GM21576 (cell line): ENCODE measurements at regions not wholly inside any gene's neighbourhood (a gene's known extent, or its start where the extent isn't known, plus 50 kb on each side); places are given as distances from the start of the nearest gene placed in this dataset.
"Not testable (repeated sequence)": the region's sequence is repeated elsewhere in the genome, so short reads cannot be mapped to it uniquely, and the experiment has no call there.

Experiments used
- ATAC-seq: cut with Tn5 transposase; IDR thresholded peaks from one replicate; pipeline ENCODE4 v1.9.1; 2021; ENCODE audit warnings: mild to moderate bottlenecking, moderate library complexity; ENCODE audit not compliant: unreplicated experiment

DNA sequence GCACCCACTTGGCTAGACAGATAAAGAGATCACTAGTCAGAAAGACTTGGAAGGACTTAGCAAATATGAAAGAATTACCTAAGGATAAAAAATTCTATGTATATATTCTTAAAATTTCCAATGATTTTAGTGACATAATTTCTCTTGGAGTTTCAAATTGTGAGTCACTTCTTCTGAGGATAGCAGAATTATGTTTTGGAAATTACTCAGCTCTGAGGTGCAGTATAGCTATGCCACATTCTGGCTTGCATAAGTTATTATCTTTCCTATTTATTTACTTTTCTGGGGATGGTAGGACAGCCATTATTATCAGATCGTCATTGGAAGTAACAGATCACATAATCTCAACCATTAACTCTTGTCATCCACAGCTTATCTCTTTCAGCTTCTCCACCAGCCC lies 853.5 kb downstream of the TRIML1 start:
- no peak for ATAC-seq

DNA sequence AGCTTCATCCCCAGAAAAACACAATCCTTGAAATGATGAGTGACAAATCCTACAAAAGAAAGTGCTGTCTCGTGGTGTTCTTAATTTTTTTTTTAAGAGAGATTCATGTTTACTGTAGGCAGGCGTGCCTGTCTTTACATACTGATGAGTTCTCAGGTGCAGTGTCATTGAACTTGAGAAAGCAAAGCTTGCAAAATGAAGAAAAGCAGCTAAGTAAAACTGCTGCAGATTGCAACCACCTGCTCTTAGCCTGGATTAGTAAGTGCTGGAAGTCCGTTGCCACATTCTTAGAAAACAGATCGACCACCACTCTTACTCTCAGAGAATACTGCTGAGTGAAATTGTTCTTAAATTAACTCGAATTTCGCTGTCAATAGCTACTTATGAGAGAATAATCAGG lies 854.6 kb downstream of the TRIML1 start:
- no peak for ATAC-seq

DNA sequence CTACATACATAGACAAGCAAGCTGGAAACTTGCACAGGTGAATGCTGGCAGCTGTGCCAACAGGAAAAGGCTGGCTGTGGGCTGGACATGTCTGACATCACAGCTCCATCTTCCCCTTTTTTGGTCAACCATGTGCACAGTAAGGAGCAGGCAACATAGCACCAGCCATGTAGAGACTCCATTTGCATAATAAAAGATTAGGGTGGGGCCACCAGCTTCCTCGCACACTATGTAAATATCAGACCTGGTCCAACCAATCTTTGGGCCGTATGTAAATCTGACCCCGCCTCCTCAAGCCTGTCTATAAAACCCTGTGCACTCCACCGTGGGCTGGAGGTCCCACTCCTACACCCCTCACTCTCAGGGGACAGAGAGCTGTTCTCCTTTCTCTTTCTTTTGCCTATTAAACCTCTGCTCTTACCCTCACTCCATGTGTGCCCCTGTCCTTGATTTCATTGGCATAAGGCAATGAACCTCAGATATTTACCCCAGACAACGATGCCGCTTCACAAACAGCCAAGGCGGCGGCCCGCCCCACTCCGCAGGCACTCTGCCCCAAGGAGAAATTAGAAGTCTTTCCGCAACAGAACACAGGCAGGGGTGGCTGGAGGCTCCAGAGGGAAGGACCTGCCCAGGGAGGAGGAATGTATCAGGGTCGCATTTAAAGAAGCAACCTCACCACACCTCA lies 862.2 kb downstream of the TRIML1 start:
- ATAC-seq: no peak

DNA sequence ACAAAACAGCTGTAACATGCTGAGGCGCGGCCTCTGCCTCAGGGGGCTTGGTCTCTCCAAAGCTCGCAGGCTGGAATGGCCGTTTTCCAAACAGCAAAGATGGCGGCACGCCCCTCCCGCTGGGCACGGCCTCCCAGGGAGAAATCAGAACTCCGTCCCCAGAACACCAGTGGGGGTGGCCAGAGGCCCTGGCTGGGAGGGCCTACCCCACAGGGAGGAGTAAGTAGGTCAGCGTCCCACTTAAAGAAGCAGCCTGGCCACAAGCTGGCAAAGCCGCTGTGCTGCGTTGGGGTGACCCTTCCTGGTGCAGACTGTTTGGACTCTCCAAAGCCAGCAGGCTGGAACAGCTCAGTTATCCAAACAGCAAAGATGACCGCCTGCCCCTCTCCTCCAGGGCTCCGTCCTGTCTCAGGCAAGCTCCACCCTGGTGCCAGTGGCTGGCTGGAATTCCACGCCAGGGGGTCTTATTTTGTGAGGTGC lies 862.8 kb downstream of the TRIML1 start:
- ATAC-seq: no peak

DNA sequence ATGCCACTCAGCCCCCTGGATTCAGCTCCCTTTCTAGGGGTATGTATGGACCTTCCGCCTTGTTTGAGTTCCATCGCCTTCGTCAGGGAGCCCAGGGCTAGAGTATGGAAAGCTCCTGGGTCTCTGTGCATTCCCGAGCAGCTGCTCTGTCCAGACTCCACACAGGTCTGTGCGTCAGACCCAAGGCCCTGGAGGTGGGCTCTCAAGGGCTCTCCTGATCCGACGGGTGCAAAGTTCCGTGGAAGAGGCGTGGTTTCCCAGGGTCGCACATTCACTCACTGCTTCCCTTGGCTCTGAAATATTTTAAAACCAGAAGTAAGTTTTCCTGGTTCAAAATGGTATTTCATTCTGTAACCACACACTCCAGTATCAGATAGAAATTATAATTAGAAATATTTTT lies 863.2 kb downstream of the TRIML1 start:
- ATAC-seq: no peak

DNA sequence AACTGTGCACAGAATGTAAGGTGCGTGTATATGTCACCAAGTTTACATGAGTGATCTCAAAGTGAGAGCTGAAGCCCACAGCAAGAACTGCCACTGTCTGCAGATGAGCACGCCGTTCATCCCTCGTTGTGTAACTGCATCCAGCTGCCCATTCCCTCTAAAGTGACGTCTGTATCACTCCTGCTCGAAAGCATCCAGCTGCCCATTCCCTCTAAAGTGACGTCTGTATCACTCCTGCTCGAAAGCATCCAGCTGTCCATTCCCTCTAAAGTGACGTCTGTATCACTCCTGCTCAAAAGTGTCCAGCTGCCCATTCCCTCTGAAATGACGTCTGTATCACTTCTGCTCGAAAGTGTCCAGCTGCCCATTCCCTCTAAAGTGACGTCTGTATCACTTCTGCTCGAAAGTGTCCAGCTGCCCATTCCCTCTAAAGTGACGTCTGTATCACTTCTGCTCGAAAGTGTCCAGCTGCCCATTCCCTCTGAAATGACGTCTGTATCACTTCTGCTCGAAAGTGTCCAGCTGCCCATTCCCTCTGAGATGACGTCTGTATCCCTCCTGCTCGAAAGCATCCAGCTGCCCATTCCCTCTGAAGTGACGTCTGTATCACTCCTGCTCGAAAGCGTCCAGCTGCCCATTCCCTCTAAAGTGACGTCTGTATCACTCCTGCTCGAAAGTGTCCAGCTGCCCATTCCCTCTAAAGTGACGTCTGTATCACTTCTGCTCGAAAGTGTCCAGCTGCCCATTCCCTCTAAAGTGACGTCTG lies 871.4 kb downstream of the TRIML1 start:
- ATAC-seq: not testable (repeated sequence)

DNA sequence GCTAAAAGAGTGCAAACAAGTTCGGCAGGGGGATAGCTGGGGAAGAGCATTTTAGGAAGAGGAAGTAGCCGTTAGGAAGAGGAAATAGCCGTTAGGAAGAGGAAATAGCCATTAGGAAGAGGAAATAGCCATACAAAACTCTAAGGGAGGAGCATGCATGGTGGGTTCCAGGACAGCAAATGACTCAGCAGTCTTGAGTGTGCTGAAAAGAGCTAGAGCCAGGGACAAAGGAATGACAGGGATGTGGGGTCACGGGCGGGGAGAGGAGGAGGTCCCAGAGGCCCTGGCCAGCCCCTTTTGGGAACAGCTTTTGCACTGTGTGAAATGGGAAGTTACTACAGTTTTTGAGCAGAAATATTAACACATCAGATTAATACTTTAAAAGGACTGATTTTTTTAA lies 882.6 kb downstream of the TRIML1 start:
- no peak for ATAC-seq

DNA sequence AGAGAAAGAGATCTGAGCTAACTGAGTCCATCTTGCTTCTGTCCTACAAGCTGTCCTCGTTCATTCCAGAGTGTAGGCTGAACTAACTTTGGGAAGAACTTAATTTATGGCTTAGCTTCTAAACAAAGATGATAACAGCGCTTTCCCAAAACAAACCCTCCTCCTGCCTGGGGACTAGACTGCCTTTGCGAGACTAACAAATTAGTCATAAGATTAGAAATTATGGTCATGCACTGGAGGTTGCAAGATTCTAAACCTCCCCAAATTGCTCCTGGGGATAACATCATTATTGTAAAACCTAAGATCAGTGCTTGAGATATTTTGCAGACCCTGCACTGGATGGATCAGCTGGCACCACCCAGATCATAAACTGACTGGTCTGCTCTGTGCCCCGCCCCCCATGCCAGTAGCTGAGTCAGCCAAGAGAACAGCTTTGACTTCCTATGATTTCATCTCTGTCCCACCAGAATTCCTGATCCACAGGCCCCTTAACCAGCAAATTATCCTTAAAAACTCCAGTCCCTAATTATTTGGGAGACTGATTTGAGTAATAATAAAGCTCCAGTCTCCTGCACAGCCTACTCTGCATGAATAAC lies 883.3 kb downstream of the TRIML1 start:
- ATAC-seq: no peak

DNA sequence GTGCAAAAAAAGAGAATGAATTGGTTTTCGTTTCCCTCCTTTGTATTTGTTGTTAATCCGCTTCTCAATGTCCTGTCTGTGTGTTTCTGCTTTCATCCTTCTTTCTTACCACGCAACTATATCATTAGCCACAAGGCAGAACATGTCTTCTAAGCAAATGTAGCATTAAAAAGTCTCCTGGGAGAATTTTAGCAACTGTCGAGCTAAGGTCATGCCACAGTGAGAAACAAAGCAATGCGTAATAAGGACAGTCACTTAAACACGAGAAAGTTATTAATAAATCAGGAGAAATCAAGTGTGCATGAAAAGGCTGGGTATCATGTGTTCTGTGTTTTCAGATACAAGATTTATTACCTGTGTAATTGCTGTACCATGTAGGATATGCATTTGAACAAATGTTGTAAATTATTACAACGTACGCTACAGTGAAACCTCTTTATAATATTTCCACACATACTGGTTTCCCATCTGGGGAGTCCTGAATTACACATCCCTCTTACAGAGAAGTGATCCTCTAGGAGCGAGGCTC lies 890.8 kb downstream of the TRIML1 start:
- ATAC-seq: no peak

DNA sequence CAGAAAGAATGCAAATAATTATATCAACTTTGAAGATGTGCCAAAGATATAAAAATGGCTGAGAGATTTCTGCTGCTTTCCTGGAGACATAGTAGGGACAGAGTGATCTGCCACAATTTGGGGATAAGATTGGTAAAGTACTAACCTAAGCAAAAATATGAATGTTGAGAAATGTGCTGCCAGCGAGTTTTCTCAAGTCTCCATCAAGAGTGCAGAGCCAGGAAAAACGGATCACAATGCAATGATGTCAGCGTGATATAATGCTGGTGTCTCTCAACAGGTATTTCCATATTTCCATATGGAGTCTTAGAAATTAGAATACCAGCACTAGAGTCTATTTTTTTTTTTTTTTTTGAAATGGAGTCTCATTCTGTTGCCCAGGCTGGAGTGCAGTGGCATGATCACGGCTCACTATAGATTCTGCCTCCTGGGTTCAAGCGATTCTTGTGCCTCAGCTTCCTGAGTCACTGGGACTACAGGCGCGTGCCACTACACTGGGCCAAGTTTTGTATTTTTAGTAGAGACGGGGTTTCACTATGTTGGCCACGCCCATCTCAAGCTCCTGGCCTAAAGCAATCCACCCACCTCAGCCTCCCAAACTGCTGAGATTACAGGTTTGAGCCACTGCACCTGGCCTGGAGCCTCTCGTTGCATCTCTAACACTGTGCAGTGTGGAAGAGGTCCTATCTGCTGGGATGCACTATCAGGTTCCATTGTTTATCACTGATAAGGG lies 893.5 kb downstream of the TRIML1 start:
- no peak for ATAC-seq

DNA sequence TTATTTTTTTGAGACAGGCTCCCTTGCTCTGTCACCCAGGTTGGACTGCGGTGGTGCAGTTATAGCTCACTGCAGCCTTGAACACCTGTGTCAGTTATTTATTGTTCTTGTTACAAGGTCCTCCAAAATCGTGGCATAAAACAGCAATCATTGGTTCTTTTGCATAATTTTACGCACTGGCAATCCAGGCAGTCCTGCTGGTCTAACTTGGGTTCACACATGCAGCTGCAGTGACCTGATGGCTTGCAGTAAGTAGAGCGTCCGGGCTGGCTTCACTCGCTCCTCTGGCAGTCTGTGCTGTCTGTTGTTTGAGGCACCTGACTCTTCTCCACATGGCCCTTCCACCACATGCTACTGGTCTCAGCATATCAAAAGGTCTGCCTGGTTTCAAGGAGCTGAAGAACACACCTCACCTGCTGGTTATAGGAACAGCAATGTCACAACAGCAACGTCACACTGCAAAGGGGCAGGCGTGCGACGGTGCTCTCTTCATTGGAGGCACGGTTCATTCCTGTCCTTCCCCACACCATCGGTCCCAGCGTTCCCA lies 894.6 kb downstream of the TRIML1 start:
- ATAC-seq: no peak

DNA sequence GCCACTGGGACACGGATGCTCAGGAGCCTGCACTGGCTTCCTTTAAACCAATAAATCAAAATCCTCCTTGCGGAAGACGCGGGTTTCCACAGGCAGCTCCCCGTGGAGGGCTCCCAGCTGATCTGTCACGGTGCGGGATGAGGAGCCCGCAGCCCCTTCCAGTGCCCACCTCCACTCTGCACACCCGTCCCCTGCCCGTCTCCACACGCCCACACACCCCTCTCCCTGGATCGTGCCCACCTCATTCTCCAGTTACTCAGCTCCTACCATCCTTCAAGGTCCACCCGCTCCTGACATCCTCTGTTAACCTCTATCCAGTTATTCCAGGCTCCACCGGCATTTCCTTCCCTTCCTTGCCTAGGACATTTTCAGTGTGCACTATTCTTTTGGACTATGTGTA lies 895.9 kb downstream of the TRIML1 start:
- no peak for ATAC-seq

DNA sequence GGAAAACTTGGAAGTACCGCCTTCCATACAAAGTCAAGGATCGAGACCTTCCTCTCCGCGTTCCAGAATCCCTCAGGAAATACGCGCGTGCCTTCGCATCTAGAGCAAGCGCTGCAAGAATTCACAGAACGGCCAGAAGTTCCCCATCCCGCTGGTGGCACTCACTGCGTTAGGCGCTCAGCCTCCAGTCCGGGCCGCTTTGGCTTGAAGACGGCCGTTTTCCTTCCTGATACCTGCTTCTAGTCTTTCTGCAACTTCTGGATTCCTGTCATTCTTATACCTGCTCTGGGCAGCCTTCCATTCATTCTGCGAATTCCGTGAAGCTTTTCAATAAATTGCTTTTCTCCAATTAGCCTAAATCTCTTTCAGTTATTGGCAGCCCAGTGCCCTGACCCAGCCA lies 896.4 kb downstream of the TRIML1 start:
- ATAC-seq: no peak

DNA sequence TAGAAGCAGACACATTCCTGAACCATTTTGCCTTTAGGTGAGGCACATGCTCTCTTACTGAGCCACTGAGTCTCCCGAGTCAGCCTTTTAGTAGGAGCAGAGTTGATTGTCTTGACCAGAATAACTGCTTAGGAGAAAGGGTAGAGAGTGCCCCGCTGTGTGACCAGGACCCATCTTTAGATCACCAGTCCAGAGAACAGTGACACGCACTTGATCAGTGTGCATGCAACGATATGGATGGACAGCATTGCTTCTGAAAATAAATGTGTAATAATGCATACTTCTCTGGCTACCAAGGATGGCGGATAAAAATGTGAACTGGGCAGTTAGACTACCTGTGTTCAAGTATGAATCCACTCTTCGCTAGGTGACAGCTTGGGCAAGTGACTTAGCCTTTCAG lies 897.7 kb downstream of the TRIML1 start:
- ATAC-seq: no peak

DNA sequence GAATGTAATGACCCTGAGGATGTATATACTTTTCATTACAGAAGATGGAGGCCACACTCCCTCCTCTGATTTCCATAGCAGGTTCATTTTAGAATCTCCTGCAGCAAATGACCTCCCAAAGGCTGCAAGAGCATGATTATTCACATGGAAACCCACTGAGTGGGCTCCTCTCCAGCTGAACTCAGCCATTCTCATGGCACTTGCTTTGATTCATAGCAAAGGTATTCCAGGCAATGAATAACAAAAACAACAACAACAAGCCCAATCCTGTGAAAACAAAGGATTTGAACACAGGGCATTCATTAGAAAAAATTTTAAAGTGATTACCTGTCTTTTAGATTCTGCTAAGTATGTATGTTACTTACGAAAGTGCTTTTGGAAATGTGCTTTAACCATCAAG lies 894.0 kb upstream of the FRG1 start:
- no peak for ATAC-seq

DNA sequence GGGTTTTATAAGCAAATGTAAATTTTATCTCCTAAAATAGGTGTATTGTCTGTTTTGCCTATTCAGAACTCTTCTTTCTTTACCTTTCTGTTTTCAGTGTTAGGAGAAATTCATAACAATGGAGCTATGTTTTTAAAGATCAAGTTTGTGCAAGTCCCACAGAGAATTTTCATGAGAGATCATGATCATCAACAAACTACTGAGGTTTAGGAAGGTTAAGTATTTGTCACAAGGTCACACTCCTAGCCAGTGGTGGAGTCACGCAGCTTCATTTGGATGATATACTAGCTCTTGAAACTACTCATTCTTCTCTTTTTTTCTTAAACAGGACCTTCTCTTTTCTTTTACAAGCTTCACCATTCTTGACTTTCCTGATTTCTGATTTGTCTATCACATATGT lies 892.6 kb upstream of the FRG1 start:
- ATAC-seq: no peak

DNA sequence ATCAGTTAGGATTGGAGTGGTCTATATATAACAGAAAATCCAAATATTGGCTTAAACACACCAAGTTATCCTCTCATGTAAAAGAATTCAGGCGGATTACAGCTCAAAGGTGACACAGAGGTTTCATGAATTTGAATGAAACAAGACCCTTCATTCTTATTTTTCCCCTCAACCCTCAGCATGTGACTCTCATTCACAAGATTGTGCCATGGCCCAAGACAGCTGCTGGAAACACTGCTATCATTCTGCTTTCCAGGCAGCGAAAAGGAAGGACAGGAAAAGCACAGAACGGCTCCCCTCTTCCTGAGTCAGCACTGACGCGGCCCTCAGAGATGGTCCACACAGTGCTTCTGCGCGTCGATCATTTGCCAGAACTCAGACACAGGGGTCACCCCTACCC lies 891.0 kb upstream of the FRG1 start:
- ATAC-seq: no peak

DNA sequence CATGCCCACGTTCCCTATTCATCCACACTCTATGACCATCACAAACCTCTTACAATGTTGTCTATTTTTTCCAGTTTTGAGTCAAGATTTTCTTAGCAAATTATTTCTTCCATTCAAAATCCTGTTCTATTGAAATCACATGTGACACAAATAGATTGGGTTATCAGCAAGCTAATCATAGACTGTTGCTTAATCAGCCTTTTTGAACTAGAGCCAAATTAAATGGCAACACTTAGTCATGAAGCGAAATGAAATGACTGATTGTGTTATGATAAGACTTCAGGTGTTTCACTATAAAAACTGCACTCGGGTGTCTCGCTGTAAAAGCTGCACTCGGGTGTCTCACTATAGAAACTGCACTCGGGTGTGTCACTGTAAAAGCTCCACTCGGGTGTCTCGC lies 890.0 kb upstream of the FRG1 start:
- ATAC-seq: no peak

DNA sequence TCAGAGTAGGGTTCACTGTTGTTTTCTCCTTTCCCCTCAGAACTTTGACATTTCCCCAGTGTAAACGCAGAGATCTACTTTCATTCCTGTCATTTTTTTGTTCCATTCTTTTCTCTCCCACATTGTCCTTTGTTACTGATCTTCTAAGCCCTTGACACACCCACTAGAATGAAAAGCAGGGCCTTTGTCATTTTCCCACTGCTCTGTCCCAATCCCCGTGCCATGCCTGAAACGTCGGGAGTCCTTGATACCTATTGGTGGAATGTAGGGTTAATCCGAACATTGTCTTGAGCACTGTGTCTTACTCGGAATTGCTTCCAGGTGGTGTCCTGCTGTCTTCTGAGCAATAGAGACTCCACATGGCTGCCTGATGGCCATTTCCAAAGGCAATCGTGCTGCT lies 887.1 kb upstream of the FRG1 start:
- no peak for ATAC-seq

DNA sequence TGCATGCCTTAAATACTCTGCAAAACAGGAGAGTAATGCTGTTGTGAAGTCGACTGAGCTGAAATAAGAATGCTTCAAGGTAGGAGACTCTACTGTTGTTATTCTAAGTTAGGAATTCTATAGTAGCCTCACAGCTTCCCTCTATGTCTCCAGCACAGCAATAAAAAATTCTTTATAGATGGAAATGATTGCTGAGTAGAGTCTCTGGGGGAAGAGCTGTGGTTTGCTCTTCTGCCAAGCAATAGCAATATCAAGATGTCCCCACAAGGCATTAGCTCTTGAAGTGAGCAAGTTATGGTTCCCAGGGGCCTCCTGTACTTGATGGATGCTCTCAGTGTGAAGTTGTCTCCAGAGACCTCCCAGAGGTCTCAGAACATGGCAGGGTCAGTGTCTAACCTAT lies 880.6 kb upstream of the FRG1 start:
- no peak for ATAC-seq
